Esophagus muscularis mucosa (tissue), 4 donors: ENCODE measurements at regions not wholly inside any gene's neighbourhood (a gene's known extent, or its start where the extent isn't known, plus 50 kb on each side); places are given as distances from the start of the nearest gene placed in this dataset.

ENCODE experiments used
- DNase-seq: peaks from one replicate; pipeline ENCODE4 v3.0.0-alpha.2; 2017; ENCODE audit errors: extremely low spot score
- H3K27ac ChIP-seq, 4 donors: fragments of 200-600 bp; sonication (generic); replicated peaks in 1 of 4; 1 replicate in 3 of 4; 2 replicates in 1 of 4; pipeline ENCODE4 v1.5.1; 2016 to 2019; ENCODE audit warnings: mild to moderate bottlenecking in 1 of 4
- H3K27me3 ChIP-seq, 4 donors: fragments of 200-600 bp; sonication (generic); one replicate each; pipeline versions ENCODE4 v1.5.1 to v1.6.0; 2016 to 2019
- H3K36me3 ChIP-seq, 4 donors: fragments of 200-600 bp; sonication (generic); one replicate each; pipeline ENCODE4 v1.5.1; 2016 to 2019
- H3K4me1 ChIP-seq, 4 donors: fragments of 200-600 bp; sonication (generic); one replicate each; pipeline ENCODE4 v1.5.1; 2016 to 2019
- H3K4me3 ChIP-seq, 4 donors: fragments of 200-600 bp; sonication (generic); 1 replicate in 2 of 4; 2 replicates in 2 of 4; pipeline ENCODE4 v1.5.1; 2016 to 2019; ENCODE audit warnings: mild to moderate bottlenecking in 4 of 4, moderate library complexity in 1 of 4
- H3K9me3 ChIP-seq, 4 donors: fragments of 200-600 bp; sonication (generic); 1 replicate in 3 of 4; 2 replicates in 1 of 4; pipeline ENCODE4 v1.5.1; 2016 to 2019
- EP300 ChIP-seq: sonication (generic); formaldehyde crosslinking; IDR thresholded peaks from one replicate; pipeline ENCODE4 v1.6.1; 2017; ENCODE audit warnings: antibody characterized with exemption
- POLR2A ChIP-seq: fragments of 450-650 bp; IDR thresholded peaks from one replicate; pipeline ENCODE4 v1.6.1; 2017; ENCODE audit warnings: antibody characterized with exemption, moderate library complexity, mild to moderate bottlenecking, low read depth
- POLR2AphosphoS5 ChIP-seq, 2 donors: sonication (generic); formaldehyde crosslinking; IDR thresholded peaks; one replicate each; pipeline ENCODE4 v1.6.1; 2017; ENCODE audit warnings: antibody characterized with exemption in 2 of 2
- WGBS: methylation state at CpG from one replicate; pipeline ENCODE4 v1.1.5; 2018; 5-methylcytosine and 5-hydroxymethylcytosine counted together
- intact Hi-C: fragments of 100-400 bp; cut with DNase I; formaldehyde crosslinking; loops from one replicate; pipeline ENCODE4 v1.15.1; 2023
- TF ChIP-seq, protein P1 (sequence below), 3 experiments: fragments of 200-600 bp in 2 of 3; fragments of 450-650 bp in 1 of 3; sonication (generic) in 2 of 3; IDR thresholded peaks; one replicate each; pipeline ENCODE4 v1.5.1; 2017 to 2019; ENCODE audit warnings: antibody characterized with exemption in 3 of 3, mild to moderate bottlenecking in 2 of 3, moderate library complexity in 1 of 3

DNA sequence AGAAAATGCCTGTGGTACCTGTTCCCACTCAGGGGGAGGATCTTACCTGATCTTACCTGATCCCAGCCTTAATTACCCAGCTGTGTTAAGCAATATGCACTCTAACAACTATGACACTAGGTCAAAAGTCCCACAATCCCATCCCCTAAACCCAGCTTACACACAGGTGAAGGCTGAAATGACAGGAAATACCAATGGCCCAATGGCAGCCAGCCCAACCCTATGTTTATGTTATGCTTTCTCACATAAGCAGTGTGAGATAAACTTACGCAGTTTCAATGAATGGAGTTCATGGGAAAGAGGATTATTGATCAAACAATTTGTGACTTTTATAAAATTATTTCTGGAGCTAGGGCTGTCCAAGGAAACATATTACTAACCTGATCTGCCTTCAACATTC is 91.9 kb downstream of the GPAM start:
- H3K36me3 ChIP-seq, result no peaks in the 10 kb centered on the region
- no peak overlapping the region for H3K27ac ChIP-seq
- intact Hi-C loops, result no loop called here
- H3K4me3 ChIP-seq, result no peak overlapping the region
- H3K27me3 ChIP-seq, result no peaks in the 10 kb centered on the region
- no peak for DNase-seq
- H3K9me3 ChIP-seq, result no peaks in the 10 kb centered on the region
- TF ChIP-seq EP300 (no peak), POLR2A (no peak), POLR2AphosphoS5 (IDR thresholded peaks at IDR 0.05) (no peak)
- TF ChIP-seq, protein P1, sequence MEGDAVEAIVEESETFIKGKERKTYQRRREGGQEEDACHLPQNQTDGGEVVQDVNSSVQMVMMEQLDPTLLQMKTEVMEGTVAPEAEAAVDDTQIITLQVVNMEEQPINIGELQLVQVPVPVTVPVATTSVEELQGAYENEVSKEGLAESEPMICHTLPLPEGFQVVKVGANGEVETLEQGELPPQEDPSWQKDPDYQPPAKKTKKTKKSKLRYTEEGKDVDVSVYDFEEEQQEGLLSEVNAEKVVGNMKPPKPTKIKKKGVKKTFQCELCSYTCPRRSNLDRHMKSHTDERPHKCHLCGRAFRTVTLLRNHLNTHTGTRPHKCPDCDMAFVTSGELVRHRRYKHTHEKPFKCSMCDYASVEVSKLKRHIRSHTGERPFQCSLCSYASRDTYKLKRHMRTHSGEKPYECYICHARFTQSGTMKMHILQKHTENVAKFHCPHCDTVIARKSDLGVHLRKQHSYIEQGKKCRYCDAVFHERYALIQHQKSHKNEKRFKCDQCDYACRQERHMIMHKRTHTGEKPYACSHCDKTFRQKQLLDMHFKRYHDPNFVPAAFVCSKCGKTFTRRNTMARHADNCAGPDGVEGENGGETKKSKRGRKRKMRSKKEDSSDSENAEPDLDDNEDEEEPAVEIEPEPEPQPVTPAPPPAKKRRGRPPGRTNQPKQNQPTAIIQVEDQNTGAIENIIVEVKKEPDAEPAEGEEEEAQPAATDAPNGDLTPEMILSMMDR (IDR thresholded peaks at IDR 0.05), result no peak
- WGBS, result 94% methylated on average over 1 of the region's 1 CpG
- no peaks in the 10 kb centered on the region for H3K4me1 ChIP-seq

DNA sequence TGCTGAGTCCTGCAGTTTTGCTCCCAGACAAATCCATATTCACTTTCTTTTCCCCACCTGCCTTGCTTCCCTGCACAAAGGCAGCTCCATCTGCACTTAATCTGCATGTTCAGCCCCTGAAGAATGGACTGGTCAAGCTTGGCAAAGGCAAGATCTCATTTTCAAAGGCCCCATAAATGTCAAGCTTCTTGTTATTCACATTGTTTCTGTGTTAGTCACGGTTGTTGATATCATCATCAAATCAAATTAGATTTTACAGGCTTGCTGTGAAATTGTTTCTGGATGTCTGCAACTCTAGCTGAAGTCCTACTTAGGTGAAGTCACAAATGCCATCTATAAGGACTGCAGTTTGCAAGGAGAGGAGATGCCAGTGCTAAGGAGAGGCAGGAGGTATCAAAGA is 91.0 kb downstream of the GPAM start:
- Histone ChIP-seq H3K36me3 (no peaks in the 10 kb centered on the region), H3K4me1 (no peaks in the 10 kb centered on the region), H3K27me3 (no peaks in the 10 kb centered on the region), H3K27ac (no peak overlapping the region), H3K9me3 (no peaks in the 10 kb centered on the region), H3K4me3 (no peak overlapping the region)
- 100% methylated on average over 1 of the region's 1 CpG for WGBS
- DNase-seq, result no peak
- TF ChIP-seq POLR2A, result no peak
- TF ChIP-seq EP300, result no peak
- TF ChIP-seq, protein P1 (IDR thresholded peaks at IDR 0.05), result no peak
- no peak for TF ChIP-seq POLR2AphosphoS5 (IDR thresholded peaks at IDR 0.05)
- intact Hi-C loops, result no loop called here

DNA sequence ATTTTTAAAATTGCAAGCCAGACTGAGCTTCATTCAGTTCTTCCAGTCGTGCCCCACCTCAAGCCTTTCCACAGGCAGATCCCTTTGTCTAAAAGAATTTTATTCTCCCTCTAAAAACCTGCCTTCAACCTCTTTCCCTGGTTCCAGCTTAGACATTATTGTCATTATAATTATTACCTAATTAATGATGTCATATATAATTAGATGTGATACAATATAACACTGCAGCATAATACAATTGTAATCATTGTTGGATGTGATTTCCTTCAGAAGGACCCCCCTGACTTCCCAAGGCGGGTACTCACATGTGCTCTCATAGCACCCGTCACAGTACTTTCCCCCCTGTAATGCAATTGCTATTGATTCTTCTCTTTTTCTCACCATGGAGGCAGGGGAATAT is 88.6 kb downstream of the GPAM start:
- WGBS, result 82% methylated on average over 3 of the region's 3 CpGs

DNA sequence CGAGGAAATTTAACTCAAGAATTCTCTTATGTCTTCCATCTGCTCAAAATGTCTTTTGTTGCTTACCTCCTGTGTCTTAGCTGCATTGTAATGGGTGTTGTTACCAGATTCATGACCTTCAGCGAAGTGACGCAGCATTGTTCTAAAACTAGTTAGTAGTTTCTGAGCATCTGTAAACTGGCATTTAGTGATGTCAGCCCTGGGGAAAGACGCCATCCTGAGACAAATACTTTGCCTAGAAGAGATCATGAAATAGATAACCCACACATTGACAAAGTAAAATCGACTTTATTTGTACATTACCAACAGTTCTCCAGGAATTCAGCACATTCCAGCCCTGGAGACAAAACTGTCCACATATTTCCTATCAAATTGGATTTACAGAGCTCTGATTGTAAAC is 87.8 kb downstream of the GPAM start:
- H3K27me3 ChIP-seq, result no peaks in the 10 kb centered on the region
- H3K4me1 ChIP-seq, result no peaks in the 10 kb centered on the region
- TF ChIP-seq EP300, result no peak
- no peak for TF ChIP-seq POLR2AphosphoS5 (IDR thresholded peaks at IDR 0.05)
- TF ChIP-seq POLR2A, result no peak
- TF ChIP-seq, protein P1 (IDR thresholded peaks at IDR 0.05), result no peak
- no peaks in the 10 kb centered on the region for H3K9me3 ChIP-seq
- H3K27ac ChIP-seq, result no peak overlapping the region
- H3K4me3 ChIP-seq, result no peak overlapping the region
- no peak for DNase-seq
- 88% methylated on average over 5 of the region's 5 CpGs for WGBS
- intact Hi-C loops, result no loop called here
- no peaks in the 10 kb centered on the region for H3K36me3 ChIP-seq

More for the DNA sequence above, 88.6 kb downstream of the GPAM start:
- Histone ChIP-seq H3K27ac (no peak overlapping the region), H3K36me3 (no peaks in the 10 kb centered on the region), H3K9me3 (no peaks in the 10 kb centered on the region), H3K4me3 (no peak overlapping the region), H3K4me1 (no peaks in the 10 kb centered on the region), H3K27me3 (no peaks in the 10 kb centered on the region)
- TF ChIP-seq POLR2AphosphoS5 (IDR thresholded peaks at IDR 0.05) (no peak), EP300 (no peak), POLR2A (no peak)
- TF ChIP-seq, protein P1 (IDR thresholded peaks at IDR 0.05), result no peak
- DNase-seq, result no peak
- intact Hi-C loops, result no loop called here

DNA sequence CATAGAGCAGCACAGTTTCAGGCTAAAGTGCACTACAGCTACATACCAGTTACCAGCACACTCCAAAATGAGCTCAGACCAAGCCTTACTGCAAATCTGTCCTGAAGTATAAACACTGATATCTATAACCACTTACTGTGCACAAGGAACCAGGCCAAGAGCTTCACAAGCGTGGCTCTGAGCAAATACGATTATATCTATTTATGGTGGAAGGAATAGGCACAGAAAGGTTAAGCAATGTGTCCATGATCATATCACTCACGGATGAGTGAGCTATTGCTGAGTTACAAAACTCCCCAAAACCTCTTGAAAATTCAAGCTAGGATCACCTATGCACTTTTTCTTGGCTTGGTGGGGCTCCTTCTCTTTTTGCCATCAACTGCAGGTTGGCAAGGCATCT is 84.9 kb downstream of the GPAM start:
- no peaks in the 10 kb centered on the region for H3K27me3 ChIP-seq
- intact Hi-C loops, result no loop called here
- no peak overlapping the region for H3K27ac ChIP-seq
- no peaks in the 10 kb centered on the region for H3K9me3 ChIP-seq
- DNase-seq, result no peak
- H3K4me3 ChIP-seq, result no peak overlapping the region
- H3K36me3 ChIP-seq, result no peaks in the 10 kb centered on the region
- whole genome bisulfite sequencing, result 71% methylated on average over 2 of the region's 3 CpGs
- TF ChIP-seq POLR2A (no peak), POLR2AphosphoS5 (IDR thresholded peaks at IDR 0.05) (no peak), EP300 (no peak)
- TF ChIP-seq, protein P1 (IDR thresholded peaks at IDR 0.05), result no peak
- H3K4me1 ChIP-seq, result no peaks in the 10 kb centered on the region
